GM19240 (cell line): ENCODE measurements at regions not wholly inside any gene's neighbourhood (a gene's known extent, or its start where the extent isn't known, plus 50 kb on each side); places are given as distances from the start of the nearest gene placed in this dataset.
"Not testable (repeated sequence)": the region's sequence is repeated elsewhere in the genome, so short reads cannot be mapped to it uniquely, and the experiment has no call there.

Experiments used
- DNase-seq: peaks from one replicate; pipeline ENCODE4 v3.0.0; 2011; ENCODE audit warnings: low spot score; ENCODE audit not compliant: insufficient read length

DNA sequence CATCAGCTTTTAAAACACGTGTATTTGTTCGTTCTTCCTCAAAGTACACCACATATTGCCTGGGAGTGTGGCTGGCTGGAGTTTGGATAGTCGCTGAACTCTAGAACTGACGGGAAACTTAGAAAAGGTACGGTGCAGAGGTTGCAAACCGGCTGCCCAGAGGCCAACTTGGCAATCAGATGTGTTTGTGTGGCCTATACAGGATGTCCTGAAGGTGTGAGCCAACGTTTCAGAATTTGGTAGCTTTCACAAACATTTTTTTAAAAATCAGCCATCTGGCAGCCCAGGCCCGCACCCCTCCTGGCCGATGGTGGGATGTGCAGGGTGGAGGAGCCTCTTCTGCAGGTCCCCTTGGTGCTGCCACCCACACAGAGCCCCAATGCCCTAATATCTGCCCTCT is 73.6 kb upstream of the SLC25A33 start:
- no peak for DNase-seq

DNA sequence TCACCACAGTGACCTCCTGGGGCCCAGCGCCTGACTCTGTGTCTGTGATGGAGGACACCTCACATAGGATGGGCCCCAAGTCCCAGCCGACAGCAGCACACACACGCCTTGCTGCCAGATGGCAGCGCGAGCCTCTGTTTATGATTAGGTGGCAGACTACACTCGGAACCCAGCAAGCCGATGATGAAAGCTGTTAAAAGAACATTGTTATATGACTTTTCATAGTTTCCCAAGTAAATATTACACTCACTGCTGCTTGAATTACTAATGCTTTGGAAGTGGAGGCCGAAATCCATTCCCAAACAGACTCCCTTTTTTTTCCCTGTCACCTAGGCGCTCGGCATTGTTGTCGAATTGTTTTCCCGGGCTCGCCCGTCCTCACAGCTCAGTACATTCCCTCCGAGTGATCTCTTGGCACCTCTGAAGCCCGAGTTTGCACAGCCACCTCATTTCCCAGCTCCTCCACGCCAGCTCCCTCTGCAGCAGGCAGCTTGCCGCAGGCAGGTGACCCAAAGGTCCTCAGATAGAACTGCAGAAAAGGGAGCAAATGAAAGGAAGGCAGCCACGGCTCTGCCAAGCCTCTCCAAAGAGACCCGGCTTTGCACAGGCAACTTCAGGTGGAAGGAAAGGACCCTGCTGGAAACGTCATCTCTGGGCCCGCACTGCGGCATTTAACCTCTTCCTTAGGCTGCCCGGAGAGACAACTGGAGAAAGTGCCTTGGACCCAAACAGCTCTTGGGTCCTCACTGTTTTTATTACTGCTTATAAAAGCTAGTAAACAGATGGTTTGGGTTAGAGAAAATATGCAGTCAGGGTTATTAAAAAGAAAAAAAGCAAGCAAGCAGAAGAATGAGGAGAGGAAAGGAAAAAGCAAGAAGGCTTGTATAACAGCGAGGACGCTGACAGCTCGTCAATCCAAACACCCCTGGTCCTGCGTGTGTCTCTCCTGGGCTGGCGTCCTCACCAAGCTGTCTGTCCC is 72.2 kb upstream of the SLC25A33 start:
- DNase-seq, result no peak

DNA sequence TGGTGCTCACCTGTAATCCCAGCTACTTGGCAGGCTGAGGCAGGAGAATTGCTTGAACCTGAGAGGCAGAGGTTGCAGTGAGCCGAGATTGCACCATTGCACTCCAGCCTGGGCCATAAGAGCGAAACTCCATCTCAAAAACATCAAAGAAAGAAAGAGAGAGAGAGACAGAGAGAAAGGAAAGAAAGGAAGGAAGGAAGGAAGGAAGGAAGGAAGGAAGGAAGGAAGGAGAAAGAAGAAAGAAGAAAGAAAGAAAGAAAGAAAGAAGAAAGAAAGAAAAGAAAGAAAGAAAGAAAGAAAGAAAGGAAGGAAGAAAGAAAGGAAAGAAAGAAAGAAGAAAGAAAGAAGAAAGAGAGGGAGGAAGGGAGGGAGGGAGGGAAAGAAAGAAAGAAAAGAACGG is 69.4 kb upstream of the SLC25A33 start:
- DNase-seq, result not testable (repeated sequence)

DNA sequence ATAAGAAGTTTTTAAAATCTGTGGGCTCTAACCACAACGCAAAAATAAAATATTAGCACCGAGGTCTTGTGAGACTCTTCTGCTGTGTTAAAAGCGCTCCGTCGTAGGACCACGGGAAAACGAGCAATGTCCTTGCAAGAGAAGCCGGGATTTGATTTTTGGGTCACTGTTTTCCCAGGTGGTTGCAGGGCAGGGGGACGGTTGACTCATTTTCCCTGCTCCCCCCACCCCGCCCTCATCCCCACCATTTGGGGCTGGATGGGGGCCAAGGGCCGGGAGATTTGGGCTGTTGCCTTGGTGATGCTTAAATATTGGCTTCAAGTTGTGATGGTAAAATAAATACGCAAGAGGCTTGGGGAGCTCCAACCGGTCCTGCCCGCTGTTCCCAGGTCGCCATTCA is 67.6 kb upstream of the SLC25A33 start:
- DNase-seq, result no peak

DNA sequence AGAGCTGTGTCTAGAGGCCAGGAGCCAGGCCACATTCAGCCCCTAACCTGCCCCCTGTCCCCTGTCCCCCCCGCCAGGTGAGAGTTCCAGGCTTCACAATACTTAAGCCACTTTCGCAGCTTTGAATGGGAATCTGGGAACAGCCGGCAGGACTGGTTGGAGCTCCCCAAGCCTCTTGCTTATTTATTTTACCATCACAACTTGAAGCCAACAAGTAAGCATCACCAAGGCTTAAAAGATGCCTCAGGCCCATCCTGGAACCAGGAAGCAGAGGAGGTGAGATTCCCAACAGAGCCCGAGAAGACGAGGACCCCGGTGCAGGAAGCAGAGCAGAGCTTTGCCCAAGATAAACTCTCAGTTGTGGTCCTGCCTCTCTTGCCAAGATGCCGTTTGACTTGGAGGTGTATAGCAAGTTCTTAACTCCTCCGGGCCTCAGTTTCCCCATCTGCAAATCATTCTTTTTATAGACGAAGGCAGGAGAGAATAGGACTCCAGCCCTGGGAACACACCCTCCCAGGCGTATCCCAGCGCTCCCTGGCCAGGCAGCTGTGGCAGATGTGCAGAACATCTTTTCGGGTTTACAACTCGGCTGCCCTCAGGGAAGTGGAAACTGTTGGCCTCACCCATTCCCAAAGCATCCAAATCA is 66.8 kb upstream of the SLC25A33 start:
- no peak for DNase-seq

DNA sequence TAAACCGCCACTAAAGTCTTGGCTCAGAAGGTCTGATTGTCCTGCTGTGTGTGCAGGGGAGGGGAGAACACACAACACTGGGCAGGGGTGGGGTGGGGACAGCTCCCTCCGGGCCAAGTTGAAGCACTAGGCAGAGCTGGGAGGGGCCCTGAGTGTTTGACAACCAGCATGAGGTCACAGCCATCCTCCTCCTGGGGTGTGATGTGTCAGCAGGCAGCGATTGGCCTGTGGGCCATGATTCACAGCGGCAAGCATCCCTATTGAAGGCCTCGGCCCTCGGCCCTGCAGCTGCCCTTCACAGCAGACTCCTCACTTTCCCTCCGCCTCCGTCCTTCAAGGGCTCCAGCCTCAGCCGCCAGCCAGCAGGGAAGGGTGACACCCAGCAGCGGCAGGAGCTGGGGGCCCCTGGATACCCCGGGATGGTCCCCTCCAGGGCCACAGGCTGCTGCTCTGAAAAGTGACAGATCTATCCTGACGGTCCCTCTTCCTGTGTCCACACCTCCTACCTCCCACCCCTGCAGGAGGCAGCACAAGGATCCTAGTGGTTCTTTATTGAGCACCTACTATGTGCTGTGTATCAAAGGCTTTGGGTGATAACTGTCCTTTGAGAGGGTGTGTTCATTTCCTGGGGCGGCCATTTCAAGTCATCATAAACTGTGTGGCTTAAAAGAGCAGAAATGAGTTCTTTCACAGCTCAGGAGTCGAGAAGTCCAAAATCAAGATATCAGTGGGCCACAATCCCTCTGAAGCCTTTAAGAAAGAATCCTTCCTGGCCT is 66.0 kb upstream of the SLC25A33 start:
- DNase-seq, result no peak

DNA sequence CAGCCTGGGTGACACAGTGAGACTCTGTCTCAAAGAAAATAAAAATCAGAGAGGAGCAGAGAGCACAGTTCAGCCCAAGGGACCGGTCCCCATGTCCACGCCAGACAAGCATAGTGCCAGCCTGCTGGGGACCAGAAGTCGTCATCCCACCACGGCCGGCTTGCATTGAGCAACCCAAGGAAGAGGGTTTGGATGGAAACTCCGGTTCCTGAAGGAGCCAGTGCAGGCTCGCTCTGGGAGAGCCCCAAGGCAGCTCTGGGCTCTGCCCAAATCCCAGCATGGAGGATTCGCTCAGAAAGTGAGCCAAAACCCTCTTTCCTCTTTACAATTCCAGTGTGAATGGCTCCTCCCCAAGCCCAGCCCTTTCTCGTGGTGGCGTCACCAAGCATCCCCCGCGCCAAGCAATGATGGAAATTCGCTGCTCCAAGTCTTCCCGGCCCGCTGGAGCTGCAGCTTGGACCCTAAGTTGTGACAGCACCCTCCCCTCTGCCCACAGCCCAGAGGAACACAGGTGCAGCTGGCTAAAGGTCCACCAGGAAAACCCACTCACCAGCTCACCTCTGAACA is 64.1 kb upstream of the SLC25A33 start:
- no peak for DNase-seq

DNA sequence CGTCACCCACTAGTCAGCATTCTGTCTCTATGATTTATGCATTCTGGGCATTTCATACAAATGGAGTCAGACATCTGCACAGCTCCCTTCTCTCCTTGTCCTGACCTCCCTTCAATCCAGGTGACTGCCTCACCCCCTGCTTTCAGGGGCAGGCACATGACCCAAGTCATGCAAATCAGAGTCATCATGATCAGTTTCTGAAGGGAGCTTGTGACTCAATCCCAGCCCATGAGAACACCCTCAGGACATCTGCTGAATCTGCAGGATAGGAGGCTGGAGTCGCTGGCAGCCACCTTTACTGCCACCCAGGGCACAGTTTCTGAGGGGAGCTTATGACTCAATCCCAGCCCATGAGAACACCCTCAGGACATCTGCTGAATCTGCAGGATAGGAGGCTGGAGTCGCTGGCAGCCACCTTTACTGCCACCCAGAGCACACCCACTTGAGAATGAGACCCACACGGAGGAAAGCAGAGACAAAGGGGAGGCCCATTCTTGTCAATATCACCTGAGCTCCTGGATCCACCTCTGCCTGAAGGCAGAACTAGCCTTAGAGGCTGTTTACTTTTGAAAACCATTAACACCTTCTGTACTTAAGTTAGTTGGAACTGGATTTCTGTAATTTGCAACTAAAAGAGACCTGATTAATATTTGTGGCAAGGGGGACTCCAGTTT is 62.3 kb upstream of the SLC25A33 start:
- DNase-seq, result no peak

DNA sequence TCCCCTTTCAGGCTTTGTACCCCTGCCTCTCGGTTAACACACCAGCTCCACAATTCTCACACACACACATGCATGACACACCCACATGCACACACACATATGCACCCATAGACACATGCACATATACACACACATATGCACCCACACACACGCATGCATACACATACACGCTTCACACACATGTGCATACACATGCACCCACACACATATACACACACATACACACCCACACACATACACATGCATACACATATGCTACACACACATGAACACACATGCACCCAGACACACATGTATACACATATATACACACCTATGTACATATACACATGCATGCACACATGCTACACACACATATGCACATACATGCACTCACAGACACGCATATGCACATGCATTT is 61.7 kb upstream of the SLC25A33 start:
- no peak for DNase-seq

DNA sequence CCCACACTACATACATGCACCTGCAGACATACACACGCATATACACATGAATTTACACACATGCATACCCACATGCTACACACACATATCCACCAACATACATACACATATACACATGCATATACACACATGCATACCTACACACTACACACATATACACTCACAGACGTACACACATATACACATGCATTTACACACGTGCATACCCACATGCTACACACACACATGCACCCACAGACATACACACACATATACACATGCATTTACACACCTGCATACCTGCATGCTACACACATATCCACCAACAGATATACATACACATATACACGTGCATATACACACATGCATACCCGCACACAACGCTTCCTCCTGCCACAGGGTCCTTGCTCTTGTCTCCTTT is 61.2 kb upstream of the SLC25A33 start:
- DNase-seq, result no peak

DNA sequence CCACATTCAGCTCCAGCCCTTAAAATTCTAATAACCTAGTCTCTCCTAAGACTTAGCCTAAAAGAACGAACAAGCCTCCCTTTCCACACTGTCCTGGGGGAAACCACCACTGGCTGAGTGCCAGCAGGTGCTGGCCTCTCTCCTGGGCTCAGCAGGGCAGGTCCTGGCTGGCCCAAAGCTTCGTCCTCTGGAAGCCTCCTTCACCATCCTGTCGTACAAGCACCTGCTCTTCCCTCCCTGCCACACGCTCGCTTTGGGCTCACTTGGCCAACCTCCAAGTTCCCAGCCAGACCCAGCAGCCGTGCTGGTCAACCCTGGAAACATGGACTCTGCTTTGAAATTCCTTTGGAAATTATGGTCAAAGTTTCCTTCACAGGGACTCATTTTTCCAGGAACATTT is 58.2 kb upstream of the SLC25A33 start:
- DNase-seq, result no peak

DNA sequence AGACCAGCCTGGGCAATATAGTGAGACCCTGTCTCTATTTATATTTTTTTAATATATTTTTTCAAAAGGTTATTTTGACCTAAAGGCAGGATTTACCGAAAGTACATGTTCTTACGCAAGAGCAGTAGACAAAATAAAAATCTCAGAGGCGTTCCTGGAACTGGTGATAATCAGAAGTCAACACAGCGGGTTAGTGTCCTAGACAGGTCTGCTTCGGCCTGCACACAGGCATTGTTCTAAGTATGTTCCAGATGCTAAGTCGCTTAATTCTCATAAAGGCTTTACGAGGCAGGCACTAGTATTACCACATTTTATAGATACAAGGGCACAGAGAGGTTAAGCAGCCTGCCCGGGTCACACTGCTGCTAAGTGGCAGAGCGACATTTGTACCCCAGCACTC is 56.9 kb upstream of the SLC25A33 start:
- DNase-seq, result no peak

DNA sequence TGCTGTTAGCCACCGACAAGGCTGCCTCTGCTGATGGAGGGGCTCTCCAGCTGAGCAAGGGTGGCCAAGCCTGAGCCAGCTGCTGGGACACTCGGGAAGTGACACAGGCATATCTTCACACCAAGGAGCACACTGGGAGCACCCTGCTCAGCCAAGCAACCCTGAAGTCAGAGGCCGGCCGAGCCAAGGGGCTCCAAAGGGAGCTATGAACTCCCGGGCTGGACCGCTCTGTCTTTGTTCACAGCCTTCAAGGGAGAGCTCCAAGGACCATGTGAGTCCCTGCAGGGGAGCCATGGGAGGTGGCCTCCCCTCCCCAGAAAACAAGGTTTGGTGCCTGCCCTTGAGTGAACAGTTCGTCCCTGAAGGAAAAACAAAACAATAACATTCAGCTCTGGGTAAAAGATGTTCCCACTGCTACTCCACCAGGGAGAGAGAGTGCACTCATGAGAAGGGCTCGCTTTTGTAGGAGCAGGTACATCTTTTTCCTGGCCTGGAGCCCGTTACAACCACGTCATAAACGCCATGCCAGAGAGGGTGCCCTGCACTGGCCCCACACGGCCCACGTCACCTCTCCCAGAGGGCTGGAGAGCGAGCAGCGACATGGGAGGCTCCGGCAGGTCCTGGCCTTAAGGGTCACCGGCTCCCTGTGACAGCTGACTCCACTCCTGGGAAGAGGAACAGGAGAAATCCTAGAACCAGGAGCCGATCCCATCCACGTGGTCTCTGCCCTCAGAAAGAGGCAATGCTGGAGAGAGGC is 56.3 kb upstream of the SLC25A33 start:
- DNase-seq, result no peak

DNA sequence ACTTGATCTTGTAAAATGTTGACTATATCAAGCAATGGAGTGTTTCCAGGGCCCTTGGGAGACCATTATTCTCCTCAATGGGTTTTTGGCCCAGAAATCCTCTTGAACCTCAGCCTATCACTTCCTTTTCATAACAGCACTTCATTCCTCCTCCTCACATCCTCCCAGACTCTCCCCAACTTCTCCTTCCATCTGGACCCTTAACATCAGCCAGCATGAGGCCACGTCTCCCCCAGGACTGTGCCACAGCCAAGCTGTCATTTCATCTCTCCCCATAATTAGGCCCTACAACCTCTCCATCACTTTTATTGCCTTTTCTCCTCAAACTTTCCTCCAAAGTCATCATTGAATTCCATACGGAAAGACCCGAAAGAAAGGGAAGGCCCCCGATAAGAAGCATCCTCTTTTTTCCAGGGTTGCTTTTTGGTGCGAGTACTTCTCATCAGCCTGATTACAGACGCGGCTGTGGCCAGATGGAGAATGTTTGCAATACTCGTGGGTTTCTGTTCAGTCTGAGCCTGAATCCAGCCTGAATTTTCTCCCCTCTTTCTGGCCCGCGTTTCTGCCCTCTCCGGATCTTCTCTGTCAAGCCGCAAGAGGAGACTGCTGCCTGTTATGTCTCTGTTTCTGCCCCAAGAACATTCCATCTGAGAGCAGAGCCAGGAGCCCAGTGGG is 52.7 kb upstream of the SLC25A33 start:
- no peak for DNase-seq
